ENCODE measurements at regions not wholly inside any gene's neighbourhood (a gene's known extent, or its start where the extent isn't known, plus 50 kb on each side); places are given as distances from the start of the nearest gene placed in this dataset.

- no peak for DNase-seq (ENCODE audit: low read depth)
- no peak for TF ChIP-seq CTCF (conservative IDR thresholded peaks at IDR 0.05; ENCODE audit: low read depth, low read length)
- no peak overlapping the region for H3K4me3 ChIP-seq (ENCODE audit: low read length)
Measured at GRCh38 chr16:6674071-6674470, 658.6 kb upstream of the RBFOX1 start.

GRCh38 chr16:6672507-6672906 lies 660.1 kb upstream of the RBFOX1 start:
- no peak overlapping the region for H3K4me3 ChIP-seq (ENCODE audit: low read length)
- no peak for DNase-seq (ENCODE audit: low read depth)
- no peak for TF ChIP-seq CTCF (conservative IDR thresholded peaks at IDR 0.05; ENCODE audit: low read depth, low read length)

- H3K4me3 ChIP-seq (ENCODE audit: low read length): no peak overlapping the region
- DNase-seq (ENCODE audit: low read depth): no peak
- TF ChIP-seq CTCF (conservative IDR thresholded peaks at IDR 0.05; ENCODE audit: low read depth, low read length): no peak
Measured at GRCh38 chr16:6667393-6667792, 665.3 kb upstream of the RBFOX1 start.

GRCh38 chr16:6665126-6665525 lies 667.5 kb upstream of the RBFOX1 start:
- DNase-seq (ENCODE audit: low read depth): no peak
- no peak overlapping the region for H3K4me3 ChIP-seq (ENCODE audit: low read length)
- TF ChIP-seq CTCF (conservative IDR thresholded peaks at IDR 0.05; ENCODE audit: low read depth, low read length): no peak

GRCh38 chr16:6663668-6664067 lies 669.0 kb upstream of the RBFOX1 start:
- H3K4me3 ChIP-seq (ENCODE audit: low read length): no peak overlapping the region
- no peak for DNase-seq (ENCODE audit: low read depth)
- TF ChIP-seq CTCF (conservative IDR thresholded peaks at IDR 0.05; ENCODE audit: low read depth, low read length): no peak

- no peak for TF ChIP-seq CTCF (conservative IDR thresholded peaks at IDR 0.05; ENCODE audit: low read depth, low read length)
- DNase-seq (ENCODE audit: low read depth): no peak
- no peak overlapping the region for H3K4me3 ChIP-seq (ENCODE audit: low read length)
Measured at GRCh38 chr16:6656760-6657159, 675.9 kb upstream of the RBFOX1 start.

GRCh38 chr16:6646891-6647290 lies 685.8 kb upstream of the RBFOX1 start:
- no peak for DNase-seq (ENCODE audit: low read depth)
- no peak overlapping the region for H3K4me3 ChIP-seq (ENCODE audit: low read length)
- no peak for TF ChIP-seq CTCF (conservative IDR thresholded peaks at IDR 0.05; ENCODE audit: low read depth, low read length)
